ENCODE measurements at regions not wholly inside any gene's neighbourhood (a gene's known extent, or its start where the extent isn't known, plus 50 kb on each side); places are given as distances from the start of the nearest gene placed in this dataset.

DNA sequence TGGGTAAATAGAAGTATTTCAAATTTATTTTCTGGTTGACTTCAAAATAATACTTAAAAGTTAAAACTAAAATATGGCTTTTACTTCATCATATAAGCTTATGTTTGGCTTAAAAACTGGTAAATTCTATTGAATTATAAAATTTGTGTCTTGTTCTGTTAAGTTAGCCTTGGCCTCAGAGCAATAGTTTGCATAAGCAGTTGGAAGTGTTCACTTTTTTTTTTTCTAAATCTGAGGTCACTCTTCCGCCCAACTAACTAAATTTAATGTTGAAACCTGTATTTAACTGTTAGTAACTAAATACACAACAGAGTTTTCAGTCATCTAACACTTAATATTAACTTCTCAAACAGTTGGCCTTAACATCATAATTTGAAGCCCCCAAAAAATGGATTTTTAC is 871.7 kb upstream of the ADAMTS5 start:
- Histone ChIP-seq H3K9me3 (no peaks in the 10 kb centered on the region), H3K27me3 (no peaks in the 10 kb centered on the region), H3K36me3 (no peaks in the 10 kb centered on the region), H3K27ac (peak overlapping the region in 1 of 4 donors; percentile 18), H3K4me3 (no peak overlapping the region), H3K4me1 (peaks cover 0 to 7% (median 0%) of the 10 kb centered on the region in 4 donors)
- TF ChIP-seq POLR2A (IDR thresholded peaks at IDR 0.05), result no peak
- TF ChIP-seq, protein P1, sequence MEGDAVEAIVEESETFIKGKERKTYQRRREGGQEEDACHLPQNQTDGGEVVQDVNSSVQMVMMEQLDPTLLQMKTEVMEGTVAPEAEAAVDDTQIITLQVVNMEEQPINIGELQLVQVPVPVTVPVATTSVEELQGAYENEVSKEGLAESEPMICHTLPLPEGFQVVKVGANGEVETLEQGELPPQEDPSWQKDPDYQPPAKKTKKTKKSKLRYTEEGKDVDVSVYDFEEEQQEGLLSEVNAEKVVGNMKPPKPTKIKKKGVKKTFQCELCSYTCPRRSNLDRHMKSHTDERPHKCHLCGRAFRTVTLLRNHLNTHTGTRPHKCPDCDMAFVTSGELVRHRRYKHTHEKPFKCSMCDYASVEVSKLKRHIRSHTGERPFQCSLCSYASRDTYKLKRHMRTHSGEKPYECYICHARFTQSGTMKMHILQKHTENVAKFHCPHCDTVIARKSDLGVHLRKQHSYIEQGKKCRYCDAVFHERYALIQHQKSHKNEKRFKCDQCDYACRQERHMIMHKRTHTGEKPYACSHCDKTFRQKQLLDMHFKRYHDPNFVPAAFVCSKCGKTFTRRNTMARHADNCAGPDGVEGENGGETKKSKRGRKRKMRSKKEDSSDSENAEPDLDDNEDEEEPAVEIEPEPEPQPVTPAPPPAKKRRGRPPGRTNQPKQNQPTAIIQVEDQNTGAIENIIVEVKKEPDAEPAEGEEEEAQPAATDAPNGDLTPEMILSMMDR (IDR thresholded peaks at IDR 0.05), result no peak
- TF ChIP-seq EP300 (IDR thresholded peaks at IDR 0.05; ENCODE audit: low read depth), result no peak
- no peak for TF ChIP-seq POLR2AphosphoS5 (IDR thresholded peaks at IDR 0.05)
- in situ Hi-C loops (cut with MboI; ENCODE audit: low pct_ligation_motif_present in 1 of 4, low pct_unique_long_range_greater_than_20kb in 1 of 4, low sequenced_read_pairs in 3 of 4), result no loop called here
- intact Hi-C loops (cut with DNase I; ENCODE audit: low total_unique reads), result no loop called here
- no peak for DNase-seq
- WGBS, 2 donors (ENCODE audit: low coverage in 1 of 2), result 77 to 83% methylated on average over 1 of the region's 1 CpG

DNA sequence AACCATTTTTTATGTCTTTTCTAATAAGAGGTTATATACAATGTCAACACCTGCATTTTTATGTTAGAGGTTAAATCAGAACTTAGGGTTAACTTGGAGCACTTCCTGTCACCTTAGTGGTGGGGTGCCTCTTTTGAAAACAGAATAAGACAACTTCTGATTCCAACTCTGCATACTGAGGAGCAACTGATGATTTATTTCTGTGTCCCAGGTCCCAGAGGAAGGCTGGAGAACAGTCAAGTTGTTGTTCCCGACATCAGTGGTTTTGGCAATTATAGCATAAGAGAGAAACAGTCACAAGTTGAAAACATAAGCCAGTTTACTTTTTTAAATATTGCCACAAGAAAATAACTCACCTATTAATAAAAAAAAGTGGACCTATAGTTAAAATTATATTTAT is 871.0 kb upstream of the ADAMTS5 start:
- H3K4me1 ChIP-seq, result peaks cover 0 to 7% (median 0%) of the 10 kb centered on the region in 4 donors
- H3K36me3 ChIP-seq, result no peaks in the 10 kb centered on the region
- no peaks in the 10 kb centered on the region for H3K27me3 ChIP-seq
- WGBS, 2 donors (ENCODE audit: low coverage in 1 of 2), result 62 to 67% methylated on average over 1 of the region's 1 CpG
- intact Hi-C loops (cut with DNase I; ENCODE audit: low total_unique reads) (no loop called here), in situ Hi-C loops (cut with MboI; ENCODE audit: low pct_ligation_motif_present in 1 of 4, low pct_unique_long_range_greater_than_20kb in 1 of 4, low sequenced_read_pairs in 3 of 4) (no loop called here)
- no peak overlapping the region for H3K4me3 ChIP-seq
- H3K27ac ChIP-seq, result no peak overlapping the region
- no peak for TF ChIP-seq POLR2AphosphoS5 (IDR thresholded peaks at IDR 0.05)
- TF ChIP-seq, protein P1 (IDR thresholded peaks at IDR 0.05), result no peak
- TF ChIP-seq POLR2A (IDR thresholded peaks at IDR 0.05), result no peak
- H3K9me3 ChIP-seq, result no peaks in the 10 kb centered on the region
- DNase-seq, result no peak

DNA sequence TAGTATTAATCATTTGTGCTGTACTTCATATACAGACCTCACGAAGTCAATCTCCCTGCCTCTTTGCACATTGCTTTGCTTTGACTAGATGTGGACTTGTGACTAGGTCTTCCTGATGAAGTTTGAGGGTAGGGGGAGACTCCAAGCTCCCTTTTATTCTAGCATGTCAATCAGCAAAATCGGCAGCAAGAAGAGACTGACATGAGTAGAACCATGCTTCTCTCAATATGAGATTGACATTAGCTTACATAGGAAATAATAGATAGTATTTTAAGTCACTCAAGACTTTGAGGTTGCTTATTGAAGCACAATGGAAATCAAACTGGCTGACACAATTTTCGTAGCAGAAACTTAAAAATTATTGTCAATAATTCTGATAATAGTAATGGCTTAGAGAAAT is 866.4 kb upstream of the ADAMTS5 start:
- TF ChIP-seq EP300 (IDR thresholded peaks at IDR 0.05; ENCODE audit: low read depth), result no peak
- no peak for TF ChIP-seq POLR2A (IDR thresholded peaks at IDR 0.05)
- TF ChIP-seq POLR2AphosphoS5 (IDR thresholded peaks at IDR 0.05), result no peak
- TF ChIP-seq, protein P1 (IDR thresholded peaks at IDR 0.05), result no peak
- DNase-seq, result no peak
- in situ Hi-C loops (cut with MboI; ENCODE audit: low pct_ligation_motif_present in 1 of 4, low pct_unique_long_range_greater_than_20kb in 1 of 4, low sequenced_read_pairs in 3 of 4) (no loop called here), intact Hi-C loops (cut with DNase I; ENCODE audit: low total_unique reads) (no loop called here)
- Histone ChIP-seq H3K36me3 (no peaks in the 10 kb centered on the region), H3K27ac (no peak overlapping the region), H3K4me1 (no peaks in the 10 kb centered on the region), H3K27me3 (no peaks in the 10 kb centered on the region), H3K4me3 (no peak overlapping the region), H3K9me3 (no peaks in the 10 kb centered on the region)
- 47 to 56% methylated on average over 3 of the region's 3 CpGs for WGBS, 2 donors (ENCODE audit: low coverage in 1 of 2)

DNA sequence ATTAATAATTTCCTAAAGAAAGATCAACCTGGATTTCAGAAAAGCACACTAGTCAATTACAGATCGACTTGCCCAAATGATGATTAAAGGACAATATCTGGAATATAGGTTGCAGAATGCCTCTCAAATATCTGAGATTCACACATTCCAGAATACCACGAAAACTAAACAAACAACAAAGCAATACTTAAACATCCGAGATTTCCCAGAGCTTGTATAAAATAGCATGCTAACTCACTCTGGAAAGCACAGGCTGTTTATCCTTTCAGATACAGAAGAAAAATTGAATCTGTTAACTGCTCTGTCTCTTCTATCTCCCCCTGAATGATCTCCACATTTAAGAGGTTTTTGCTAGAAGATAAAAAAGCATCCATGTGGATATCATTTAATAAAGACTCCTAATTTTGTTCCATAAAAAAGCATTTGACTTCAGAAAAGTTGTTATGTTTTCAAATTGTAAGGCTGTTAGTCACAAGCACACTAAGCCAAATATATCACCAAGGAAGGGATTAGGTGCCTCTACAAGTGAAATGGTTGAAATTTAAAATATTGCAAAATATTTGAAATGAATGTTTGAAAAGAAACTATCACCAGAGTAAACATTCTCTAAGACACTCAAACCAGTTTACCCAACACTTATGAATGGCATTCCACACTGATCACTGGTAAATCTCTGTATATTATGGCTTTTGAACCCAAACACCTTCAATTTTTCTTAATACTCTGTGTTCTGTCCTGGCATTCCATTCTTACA is 865.1 kb upstream of the ADAMTS5 start:
- Histone ChIP-seq H3K27ac (peak overlapping the region in 1 of 4 donors; percentile 2), H3K9me3 (no peaks in the 10 kb centered on the region), H3K36me3 (no peaks in the 10 kb centered on the region), H3K27me3 (no peaks in the 10 kb centered on the region), H3K4me3 (no peak overlapping the region), H3K4me1 (no peaks in the 10 kb centered on the region)
- 62 to 76% methylated on average over 3 of the region's 3 CpGs for WGBS, 2 donors (ENCODE audit: low coverage in 1 of 2)
- intact Hi-C loops (cut with DNase I; ENCODE audit: low total_unique reads), result no loop called here
- in situ Hi-C loops (cut with MboI; ENCODE audit: low pct_ligation_motif_present in 1 of 4, low pct_unique_long_range_greater_than_20kb in 1 of 4, low sequenced_read_pairs in 3 of 4), result no loop called here
- no peak for DNase-seq
- no peak for TF ChIP-seq POLR2A (IDR thresholded peaks at IDR 0.05)
- TF ChIP-seq POLR2AphosphoS5 (IDR thresholded peaks at IDR 0.05), result no peak
- TF ChIP-seq, protein P1 (IDR thresholded peaks at IDR 0.05), result no peak
- no peak for TF ChIP-seq EP300 (IDR thresholded peaks at IDR 0.05; ENCODE audit: low read depth)

All from transverse colon (tissue), 4 donors.